ENCODE measurements at regions not wholly inside any gene's neighbourhood (a gene's known extent, or its start where the extent isn't known, plus 50 kb on each side); places are given as distances from the start of the nearest gene placed in this dataset.

DNA sequence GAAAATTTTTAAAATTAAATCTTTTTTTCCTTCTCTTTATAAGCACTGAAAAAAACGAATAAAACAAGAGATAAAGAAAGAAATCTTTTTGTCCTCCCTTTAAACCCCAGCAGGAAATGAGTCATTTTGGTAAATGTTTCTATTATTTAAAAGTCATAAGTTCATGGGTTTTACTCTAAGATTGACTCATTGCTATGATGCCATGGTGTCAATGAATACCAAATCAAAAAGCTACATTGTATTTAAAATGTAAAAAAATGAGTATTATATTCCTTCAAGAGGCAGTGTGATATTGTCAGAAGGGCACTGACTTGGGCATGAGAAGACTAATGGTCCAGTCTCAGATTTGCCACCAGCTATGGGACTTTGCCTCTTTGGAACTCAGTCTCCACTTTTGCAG lies 303.4 kb upstream of the DNAJC19 start:
- TF ChIP-seq EZH2phosphoT487 (IDR thresholded peaks at IDR 0.05; ENCODE audit: borderline replicate concordance, low read length), result no peak
- TF ChIP-seq, protein P1, sequence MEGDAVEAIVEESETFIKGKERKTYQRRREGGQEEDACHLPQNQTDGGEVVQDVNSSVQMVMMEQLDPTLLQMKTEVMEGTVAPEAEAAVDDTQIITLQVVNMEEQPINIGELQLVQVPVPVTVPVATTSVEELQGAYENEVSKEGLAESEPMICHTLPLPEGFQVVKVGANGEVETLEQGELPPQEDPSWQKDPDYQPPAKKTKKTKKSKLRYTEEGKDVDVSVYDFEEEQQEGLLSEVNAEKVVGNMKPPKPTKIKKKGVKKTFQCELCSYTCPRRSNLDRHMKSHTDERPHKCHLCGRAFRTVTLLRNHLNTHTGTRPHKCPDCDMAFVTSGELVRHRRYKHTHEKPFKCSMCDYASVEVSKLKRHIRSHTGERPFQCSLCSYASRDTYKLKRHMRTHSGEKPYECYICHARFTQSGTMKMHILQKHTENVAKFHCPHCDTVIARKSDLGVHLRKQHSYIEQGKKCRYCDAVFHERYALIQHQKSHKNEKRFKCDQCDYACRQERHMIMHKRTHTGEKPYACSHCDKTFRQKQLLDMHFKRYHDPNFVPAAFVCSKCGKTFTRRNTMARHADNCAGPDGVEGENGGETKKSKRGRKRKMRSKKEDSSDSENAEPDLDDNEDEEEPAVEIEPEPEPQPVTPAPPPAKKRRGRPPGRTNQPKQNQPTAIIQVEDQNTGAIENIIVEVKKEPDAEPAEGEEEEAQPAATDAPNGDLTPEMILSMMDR (IDR thresholded peaks at IDR 0.05; ENCODE audit: low read depth, low read length, poor library complexity, severe bottlenecking), result no peak
